Lung microvascular endothelial cell (primary cell): ENCODE measurements at regions not wholly inside any gene's neighbourhood (a gene's known extent, or its start where the extent isn't known, plus 50 kb on each side); places are given as distances from the start of the nearest gene placed in this dataset.

Source experiments
- DNase-seq, 2 donors: peaks; one replicate each; pipeline versions ENCODE4 v3.0.0 to v3.0.0-alpha.2; 2010; ENCODE audit warnings: low read depth in 2 of 2

DNA sequence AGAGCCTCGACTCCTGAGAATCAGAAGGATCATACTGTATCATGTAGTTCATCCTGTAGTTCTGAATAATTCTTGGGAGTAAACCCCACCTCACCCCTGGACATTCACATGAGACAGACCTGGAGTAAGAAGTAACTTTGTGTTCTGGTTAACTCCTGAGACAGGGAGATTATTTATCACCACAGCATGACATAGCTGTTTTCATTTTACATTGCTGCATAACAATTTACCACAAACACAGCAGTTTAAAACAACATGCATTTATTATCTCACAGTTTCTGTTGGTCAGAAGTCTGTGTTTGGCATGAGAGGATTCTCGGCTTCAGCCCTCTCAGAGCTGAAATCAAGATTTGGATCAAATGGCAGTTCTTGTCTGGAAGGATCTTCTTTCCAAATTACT is 855.8 kb upstream of the FANCL start:
- no peak for DNase-seq

DNA sequence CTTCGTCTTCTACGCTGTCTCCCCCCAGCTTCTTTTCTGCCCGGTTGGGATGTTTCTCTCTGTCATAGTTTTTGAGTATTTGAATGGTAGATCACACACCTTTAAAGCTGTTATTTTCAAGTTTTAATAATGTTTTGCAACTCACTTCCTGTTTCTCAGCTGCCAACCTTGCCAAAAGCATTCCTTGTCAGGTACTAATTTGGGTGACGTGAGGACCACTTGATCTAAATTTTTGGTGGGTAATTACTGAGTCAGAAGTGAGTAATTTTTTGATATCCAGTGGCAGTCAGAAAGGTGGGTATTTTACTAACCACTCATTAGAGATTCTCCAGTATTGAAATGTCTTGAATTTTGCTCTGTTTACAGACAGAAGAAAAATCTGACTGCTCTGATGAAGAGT is 852.4 kb upstream of the FANCL start:
- DNase-seq = no peak

DNA sequence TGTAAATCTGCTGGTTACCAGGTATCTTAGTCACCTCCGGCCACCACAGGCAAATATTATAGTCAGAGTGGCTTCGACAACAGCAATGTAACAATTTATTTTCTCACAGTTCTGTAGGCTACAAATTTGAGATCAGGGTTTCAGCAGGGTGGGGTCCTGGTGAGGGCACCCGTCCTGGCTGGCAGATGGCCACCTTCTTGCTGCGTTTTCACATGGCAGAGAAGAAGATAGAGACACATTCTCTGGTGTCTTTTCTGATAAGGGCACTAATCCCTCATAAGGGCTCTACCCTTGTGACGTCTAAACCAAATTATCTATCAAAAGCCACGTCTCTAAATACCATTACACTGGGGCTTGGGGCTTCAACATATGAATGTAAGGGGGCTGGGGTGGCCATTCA is 843.2 kb upstream of the FANCL start:
- DNase-seq = no peak

DNA sequence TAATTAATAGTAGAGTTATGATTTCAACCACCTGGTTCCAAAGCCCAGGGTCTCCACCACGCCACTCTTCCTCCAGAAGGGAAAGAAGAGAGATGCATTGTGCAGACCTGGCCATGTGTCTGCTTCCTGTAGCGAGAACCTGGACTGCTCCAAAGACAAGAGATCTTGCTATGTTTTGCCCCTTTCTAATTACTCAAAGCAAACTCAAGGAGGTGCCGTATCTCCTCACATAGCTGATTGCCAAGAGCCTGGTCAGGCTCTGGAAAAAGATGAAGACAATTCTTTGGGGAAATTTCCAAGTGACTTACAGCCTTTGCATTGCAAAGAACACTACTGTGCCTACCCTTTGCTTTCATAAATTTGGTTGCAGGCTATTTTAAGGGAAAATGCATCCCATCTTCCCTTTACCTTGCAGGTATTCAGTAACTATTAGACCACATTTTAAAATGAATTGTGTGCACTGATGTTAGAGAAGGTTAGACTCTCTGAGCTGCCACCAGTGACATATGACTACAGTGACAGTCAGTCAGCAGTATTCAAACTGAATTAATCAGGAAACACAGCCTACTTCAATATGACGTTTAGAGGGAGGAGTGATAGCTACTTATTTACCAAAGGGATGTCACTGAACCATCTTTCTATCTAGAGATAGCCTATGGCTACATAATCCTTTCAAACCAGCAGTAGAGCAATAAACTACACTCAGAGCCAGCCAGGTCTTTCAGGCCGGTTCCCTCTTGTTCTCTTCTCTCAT is 842.1 kb upstream of the FANCL start:
- no peak for DNase-seq

DNA sequence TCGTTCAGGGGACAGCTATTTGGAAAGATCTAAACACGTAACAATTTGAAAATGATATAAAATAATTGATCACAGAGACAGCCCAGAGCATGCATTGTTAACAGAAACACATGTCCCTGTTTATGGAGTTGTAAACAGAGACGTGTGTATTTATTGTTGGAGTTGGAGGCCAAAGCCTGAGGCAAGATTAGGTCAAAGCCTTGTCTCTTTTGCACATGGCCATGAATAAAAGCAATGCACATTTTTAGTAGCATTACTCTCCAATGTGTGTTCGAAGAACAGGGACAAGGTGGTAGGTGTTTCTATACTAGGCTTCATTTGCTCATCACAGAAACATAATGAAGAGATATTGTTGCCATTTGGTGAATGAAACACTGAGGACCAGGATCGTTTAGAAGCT is 841.5 kb upstream of the FANCL start:
- no peak for DNase-seq

DNA sequence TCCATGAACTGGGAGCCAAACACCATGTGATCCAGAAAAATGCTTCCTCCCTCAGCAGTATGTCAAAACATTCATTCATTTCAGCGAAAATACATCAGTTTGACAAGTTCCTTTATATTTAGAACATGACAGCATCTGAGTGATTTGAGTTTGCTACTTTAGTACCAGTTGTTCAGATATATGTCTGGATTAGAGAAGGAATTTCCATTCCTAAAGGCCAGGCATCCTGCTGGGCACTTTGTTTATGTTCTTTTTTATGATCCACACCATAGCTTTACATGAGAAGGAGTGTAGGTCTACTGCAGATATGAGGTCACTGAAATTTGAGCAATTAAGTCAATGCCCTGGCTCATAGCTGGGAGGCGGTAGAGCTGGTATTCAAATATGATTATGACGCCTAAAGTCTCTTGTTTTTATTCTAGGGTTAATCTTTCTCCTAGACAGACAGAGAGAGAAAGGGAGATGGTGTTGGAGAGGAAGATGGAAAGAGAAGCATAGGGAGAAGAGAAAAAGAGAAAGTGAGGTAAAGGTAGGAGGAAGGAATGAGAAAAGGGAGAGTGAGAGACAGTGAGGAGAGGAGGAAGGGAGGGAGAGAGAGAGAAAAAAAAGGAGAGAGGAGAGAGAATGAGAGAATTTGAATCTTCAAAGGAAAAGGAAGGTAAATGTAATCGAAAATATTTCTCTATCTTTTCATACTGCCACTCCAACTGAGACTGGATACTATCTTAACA is 839.5 kb upstream of the FANCL start:
- no peak for DNase-seq

DNA sequence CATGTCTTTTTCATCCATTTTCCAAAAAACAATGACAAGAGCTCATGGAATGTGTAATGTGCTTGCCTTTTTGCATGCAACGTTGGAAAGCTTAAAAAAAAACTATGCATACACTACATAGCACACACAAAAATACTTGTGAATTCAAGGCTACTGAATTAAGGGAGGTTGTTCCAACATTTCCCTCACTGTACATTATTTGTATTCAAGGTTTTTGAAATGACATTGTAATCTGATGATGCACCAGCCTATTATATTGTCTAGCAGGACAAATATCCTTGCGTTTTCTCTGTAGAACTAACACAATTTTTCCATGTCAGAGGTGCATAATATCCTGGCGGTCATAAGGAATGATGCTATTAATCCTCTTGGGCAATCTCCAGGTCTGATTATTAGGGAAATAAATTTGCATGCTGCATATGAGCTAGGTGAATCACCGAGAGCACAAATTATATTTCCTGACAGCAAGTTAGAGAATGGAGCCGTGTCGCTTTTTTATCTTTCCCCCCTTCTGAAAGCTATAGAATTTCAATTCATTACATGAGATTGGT is 836.9 kb upstream of the FANCL start:
- DNase-seq = no peak

DNA sequence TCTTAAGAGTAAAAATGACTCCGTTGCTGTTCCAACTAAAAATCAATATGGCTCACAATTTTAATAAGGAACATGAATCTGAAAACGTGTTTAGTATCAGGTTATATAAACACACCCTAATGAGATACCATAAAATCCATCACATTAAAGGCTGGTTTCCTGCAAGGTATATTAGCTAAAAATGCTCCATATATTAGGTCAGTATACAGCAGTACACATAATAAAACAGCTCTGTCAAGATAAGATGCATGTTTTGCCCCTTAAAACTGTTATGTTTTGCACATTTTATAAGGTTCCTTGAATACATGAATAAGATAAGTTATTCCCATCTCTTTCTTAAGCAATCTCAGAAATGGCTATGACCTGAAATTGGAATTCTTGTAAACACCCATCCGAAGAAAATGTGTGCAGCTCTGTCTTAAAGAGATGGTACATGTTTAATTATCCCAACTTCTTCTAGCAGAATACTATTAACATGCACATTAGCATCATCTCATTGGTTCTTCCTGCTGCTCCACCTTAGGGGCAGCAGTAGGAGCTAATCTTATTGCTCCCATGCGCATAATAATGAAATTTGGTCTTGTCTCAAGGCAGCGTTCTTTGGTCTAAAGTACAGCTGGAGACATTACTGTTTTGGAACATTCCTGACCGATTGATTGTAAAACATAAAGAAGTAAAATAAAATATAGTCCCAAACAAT is 836.1 kb upstream of the FANCL start:
- DNase-seq = no peak

DNA sequence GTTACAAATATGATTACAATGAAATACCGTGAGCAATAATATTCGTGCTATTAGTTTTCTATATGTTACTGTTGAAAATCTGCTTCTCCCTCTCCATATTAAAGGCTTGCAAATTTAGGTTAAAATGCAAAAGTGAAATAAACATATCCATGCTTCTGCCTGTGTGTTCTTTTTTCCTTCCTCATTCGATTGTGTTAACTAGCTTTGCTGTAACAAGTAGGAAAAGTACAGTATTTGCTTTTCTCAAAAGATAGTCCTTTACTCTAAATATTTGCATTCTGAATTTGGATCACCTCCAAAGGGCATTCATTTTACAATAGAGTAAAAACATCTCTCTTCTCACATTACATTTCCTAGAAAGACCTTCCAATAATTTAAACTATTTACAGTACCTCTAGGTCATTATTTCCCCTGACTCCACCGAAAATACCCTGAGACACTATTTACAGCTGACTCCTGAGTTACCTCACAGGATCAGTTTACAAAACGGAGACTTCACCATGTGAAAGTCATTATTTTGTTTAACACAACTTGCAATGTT is 835.0 kb upstream of the FANCL start:
- DNase-seq = no peak

DNA sequence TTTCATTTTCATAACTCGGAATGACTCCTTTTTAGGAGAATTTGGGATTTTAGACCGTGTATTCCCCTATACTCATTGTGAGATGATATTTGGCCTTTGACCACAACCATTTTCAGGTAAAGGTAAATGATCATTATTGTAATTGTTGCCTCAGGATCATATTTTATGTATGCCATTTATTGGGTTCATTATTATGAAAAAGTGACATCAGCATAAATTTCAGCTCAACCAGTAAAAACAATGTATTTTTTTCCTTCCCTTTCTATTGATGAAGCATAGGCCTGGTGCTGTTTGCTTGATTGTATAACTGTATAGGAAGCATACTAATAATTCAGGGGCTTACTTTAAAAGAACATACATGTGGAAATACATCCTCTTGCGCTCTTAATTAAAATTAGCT is 832.9 kb upstream of the FANCL start:
- no peak for DNase-seq

DNA sequence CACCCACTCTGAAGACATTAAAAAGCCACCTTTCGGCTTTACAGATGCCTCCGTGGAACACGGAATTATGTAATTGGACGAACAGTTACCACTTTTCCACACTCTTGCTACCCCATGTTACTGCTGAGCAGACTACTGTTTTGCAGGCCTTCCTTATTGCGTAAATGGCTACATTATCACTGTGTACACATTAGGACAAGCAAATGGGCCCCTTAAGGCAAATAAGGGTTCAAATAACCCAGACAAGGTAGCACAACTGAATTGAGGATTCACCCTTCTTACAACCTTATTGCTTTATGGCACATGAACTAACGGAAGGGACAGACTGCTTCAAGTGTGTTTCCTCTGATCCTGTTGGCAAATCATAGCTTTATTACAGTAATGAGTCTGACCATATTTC is 832.2 kb upstream of the FANCL start:
- DNase-seq = no peak

DNA sequence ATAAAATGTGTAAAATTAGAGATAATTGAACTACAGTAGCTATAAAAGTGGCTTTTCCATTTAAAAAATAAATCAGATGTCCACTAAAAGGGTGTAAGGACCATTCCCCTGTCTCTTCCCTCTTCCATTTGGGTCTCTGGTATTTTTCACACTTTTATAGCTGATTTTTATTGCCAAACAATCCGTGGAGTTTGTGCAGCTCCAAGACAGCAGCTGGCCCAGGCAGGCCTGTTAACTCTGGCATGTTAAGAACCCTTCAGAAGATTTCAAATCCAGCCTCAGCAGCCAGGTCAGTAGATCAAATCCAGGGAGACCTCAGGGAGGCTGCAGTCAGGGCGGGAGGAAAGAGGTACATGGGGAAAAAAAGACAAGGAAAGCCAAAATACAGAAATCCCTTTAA is 827.1 kb upstream of the FANCL start:
- DNase-seq = no peak

DNA sequence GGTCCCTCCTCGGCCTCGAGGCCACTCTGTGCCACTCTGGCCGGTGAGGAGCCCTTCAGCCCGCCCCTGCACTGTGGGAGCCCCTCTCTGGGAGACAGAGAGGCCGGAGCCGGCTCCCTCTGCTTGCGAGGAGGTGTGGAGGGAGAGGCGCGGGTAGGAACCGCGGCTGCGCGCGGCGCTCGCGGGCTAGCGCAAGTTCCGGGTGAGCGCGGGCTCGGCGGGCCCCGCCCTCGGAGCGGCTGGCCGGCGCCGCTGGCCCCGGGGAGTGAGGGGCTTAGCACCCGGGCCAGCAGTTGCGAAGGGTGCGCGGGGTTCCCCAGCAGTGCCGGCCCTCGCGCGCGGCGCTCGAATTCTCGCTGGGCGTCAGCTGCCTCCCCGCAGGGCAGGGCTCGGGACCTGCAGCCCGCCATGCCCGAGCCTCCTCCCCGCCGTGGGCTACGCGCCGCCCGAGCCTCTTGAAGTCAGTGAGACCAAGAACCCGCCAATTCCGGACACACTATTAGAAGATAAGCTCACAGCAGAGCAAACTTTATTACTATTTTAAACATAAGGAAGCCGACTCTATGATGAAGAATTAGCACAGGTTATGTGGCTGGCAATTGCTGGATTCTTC is 825.8 kb upstream of the FANCL start:
- no peak for DNase-seq

DNA sequence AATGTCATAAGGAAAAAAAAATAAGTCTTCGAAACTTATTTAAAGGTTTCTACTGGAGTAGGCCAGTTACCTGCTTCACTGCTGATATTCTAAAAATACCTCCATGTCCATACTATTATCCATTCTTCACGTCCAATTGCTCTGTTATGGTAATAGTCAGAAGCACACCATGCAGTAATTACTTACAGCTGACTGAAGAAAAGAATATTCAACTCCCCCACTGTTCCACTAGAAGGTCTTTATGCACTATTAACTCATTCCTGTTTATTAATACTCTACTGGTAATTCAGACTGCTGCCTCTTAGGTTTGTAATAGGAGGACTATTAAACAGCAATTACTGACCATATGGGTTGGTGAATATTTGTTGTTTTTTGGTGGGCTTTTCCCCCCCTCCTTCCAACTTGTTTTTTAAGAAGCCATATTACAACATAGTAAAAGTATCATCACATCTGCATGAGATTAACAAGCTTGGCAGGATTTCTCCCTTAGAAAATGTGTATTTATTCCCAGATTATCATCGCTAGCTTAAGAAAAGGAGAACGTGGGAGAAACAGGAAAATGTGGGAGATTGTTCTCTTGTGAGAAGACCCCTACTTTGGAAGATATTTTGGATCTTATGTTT is 806.4 kb upstream of the FANCL start:
- no peak for DNase-seq

DNA sequence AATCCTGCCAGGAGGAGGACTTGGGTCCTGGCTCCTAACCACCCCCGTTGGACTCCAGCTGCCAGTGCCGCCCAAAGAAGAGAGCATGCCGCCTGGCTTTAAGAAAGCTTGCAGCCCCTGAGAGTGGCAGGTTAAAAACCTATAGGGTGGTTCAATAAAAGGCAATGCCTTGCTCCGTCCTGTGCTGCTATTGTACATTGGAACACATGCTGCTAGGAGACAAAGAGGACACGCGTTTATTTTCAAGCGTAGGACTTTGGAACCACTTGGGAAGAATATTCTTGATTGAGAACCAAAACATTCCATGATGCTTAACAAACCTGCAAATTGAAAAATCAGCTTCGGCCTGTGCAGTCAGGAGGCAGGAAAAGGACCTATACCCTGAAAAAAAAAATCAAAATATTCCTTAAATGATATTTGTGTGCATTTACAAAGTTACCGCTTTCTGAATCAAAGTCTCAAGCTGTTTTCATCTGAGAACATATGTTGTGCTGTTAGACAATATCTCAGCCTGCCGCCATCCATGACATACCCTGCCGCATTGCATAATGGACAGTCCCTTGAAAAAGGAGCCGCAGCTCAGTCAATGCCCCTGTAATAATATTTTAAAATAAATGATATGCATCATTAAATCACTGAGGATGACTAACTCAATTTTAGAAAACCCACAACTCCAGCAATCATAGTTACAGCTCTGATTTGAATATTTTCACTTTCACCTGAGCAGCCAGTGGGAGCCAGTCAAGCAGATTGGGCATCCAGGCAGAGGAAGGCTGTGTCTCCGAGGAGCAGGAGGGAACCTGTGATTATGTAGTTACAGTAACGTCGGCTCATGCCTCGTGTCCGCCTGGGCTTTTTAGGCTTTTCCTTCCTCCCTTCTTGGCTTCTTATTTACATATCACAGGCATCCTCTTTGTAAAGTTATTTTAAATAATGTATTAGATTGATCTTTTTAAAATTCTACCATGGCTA is 805.6 kb upstream of the FANCL start:
- no peak for DNase-seq

DNA sequence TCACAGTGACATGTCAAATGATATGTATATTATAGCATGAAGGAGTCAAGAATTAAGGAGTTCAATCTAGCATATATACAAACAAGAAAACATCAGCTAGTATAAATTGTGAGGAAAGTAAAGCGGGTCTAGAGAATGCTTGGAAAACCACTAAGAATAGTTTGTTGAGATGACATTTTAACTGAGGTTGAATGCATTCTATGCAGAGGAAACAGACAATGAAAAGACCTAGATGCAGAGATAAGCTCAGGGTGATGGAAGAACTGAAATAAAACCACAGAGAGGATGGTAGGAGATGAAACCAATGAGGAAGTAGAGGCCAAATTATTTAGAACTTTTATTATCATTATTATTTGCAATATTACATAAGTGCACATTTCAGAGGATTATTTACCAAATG is 803.6 kb upstream of the FANCL start:
- no peak for DNase-seq

DNA sequence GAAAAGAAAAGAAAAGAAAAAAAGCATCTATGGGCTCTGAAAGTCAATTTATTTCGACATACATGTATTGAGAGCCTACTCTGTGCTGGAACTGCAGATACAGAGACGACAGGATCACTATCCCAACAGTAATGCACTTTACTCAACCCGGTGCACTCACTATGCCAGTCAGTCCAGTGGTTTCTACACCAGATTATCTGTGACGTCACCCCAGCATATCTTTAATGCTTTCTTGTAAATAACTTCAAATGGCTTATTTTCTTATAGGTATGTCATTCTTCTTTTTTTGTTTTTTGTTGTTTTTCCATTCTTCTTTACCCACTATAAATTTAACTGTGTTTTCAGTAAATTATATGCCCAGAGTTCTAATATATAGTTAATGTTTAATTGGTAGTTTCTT is 800.0 kb upstream of the FANCL start:
- DNase-seq = no peak

DNA sequence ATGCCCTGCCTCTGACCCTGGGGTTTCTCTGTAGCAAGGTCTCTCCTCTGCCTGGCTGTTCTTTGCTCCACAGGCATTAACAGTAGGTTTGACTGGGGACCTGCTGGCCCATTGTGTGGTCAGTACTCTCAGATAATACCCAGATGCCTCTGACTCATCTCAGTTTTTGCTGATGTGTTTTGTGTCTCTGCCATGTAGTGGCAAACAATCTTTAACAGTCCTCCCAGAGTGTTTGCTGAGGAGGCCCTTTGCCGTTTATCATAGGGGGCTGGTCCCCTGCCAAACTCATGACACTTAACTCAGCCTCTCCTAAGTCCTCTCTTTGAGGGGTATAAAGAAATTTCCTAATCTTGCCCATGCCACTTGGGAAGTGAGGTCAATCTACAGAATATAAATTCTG is 793.7 kb upstream of the FANCL start:
- no peak for DNase-seq

DNA sequence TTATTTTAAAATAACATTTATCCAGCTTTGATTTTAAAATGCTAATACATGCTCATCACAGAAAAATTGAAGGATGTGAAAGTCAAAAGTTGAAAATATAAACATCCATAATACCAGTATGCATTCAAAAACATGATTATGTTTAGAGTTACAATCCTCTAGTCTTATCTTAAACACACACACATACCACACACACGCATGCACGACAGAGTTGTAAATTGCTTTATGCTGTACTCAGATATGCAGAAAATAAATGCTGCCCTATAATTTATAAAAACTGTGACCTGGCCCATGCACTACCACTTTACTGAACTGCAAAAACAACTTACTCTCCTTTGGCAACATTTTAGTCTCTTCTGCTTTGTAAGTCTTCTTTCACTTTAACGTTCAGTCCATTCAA is 793.0 kb upstream of the FANCL start:
- DNase-seq = no peak

DNA sequence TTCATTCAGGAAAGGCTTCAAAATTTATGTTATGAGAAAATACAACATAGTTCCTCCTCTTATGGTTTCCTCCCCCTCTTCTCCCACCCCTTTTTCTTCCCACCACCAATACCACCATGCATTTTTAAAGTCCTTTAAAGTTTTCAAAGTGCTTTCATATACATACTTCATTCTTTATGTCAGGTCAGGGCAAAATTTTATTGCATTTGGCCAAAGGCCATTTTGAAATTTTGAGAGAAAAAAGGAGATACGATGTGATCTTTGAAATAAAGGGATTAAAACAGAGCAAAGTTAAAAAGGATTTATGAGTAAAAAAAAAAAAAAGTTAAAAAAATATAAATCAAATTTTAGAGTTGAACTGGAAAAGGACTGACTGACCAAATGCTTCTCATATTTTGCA is 792.5 kb upstream of the FANCL start:
- DNase-seq = no peak
